CD1c-positive myeloid dendritic cell (primary cell): ENCODE measurements at regions not wholly inside any gene's neighbourhood (a gene's known extent, or its start where the extent isn't known, plus 50 kb on each side); places are given as distances from the start of the nearest gene placed in this dataset.

ENCODE experiments used
- DNase-seq: peaks from one replicate; pipeline ENCODE4 v3.0.0-alpha.2; 2016; ENCODE audit errors: extremely low spot score

GRCh38 chr9:13332571-13332970 is 53.1 kb upstream of the MPDZ start:
- DNase-seq = no peak

GRCh38 chr9:13331320-13331719 is 51.8 kb upstream of the MPDZ start:
- no peak for DNase-seq

- no peak for DNase-seq
Observed at GRCh38 chr9:13330396-13331004, 51.0 kb upstream of the MPDZ start.
